Common myeloid progenitor, CD34-positive (primary cell): ENCODE measurements at regions not wholly inside any gene's neighbourhood (a gene's known extent, or its start where the extent isn't known, plus 50 kb on each side); places are given as distances from the start of the nearest gene placed in this dataset.

Source experiments
- CTCF ChIA-PET: fragments of 350-600 bp; sonication (Branson Sonifier 250); formaldehyde crosslinking; loops from one replicate; lab custom pipeline; 2021; ENCODE audit warnings: antibody characterized with exemption; lab: Charles Lee
- POLR2A ChIA-PET: fragments of 350-600 bp; sonication (Branson Sonifier 250); formaldehyde crosslinking; loops from one replicate; lab custom pipeline; 2021; ENCODE audit warnings: antibody characterized with exemption; lab: Charles Lee
- DNase-seq, 3 donors: peaks; one replicate each; pipeline versions ENCODE4 v3.0.0 to v3.0.0-alpha.2; 2013
- H3K27ac ChIP-seq, 2 experiments: 1 replicate in 1 of 2; 2 replicates in 1 of 2; pipeline ENCODE4 v1.7.0; 2013; ENCODE audit warnings: inconsistent platforms in 2 of 2, low read length in 2 of 2, mild to moderate bottlenecking in 2 of 2, low read depth in 1 of 2, moderate library complexity in 1 of 2; ENCODE audit not compliant: severe bottlenecking in 2 of 2, insufficient read depth in 1 of 2, poor library complexity in 1 of 2
- H3K27me3 ChIP-seq, 5 experiments: replicated peaks in 2 of 5; 1 replicate in 3 of 5; 2 replicates in 2 of 5; pipeline versions ENCODE4 v1.6.1 to v1.7.0; 2013; ENCODE audit warnings: low read length in 4 of 5, mild to moderate bottlenecking in 2 of 5, moderate library complexity in 2 of 5, inconsistent platforms in 1 of 5; ENCODE audit not compliant: insufficient read depth in 5 of 5, control insufficient read depth in 4 of 5
- H3K36me3 ChIP-seq, 4 experiments: 1 replicate in 2 of 4; 2 replicates in 2 of 4; pipeline versions ENCODE4 v1.6.1 to v1.7.0; 2013; ENCODE audit warnings: low read length in 3 of 4, control low read depth in 1 of 4, mild to moderate bottlenecking in 1 of 4; ENCODE audit not compliant: control insufficient read depth in 4 of 4, insufficient read depth in 4 of 4
- H3K4me1 ChIP-seq, 4 experiments: 1 replicate in 3 of 4; 2 replicates in 1 of 4; pipeline versions ENCODE4 v1.6.1 to v1.7.1; 2013; ENCODE audit warnings: low read length in 3 of 4, mild to moderate bottlenecking in 3 of 4, control low read depth in 1 of 4, inconsistent platforms in 1 of 4, moderate library complexity in 1 of 4; ENCODE audit not compliant: control insufficient read depth in 4 of 4, insufficient read depth in 4 of 4; ENCODE audit errors: control extremely low read depth in 1 of 4
- H3K4me3 ChIP-seq, 7 experiments: 1 replicate in 4 of 7; 2 replicates in 3 of 7; pipeline versions ENCODE4 v1.5.1 to v1.7.0; 2013; ENCODE audit warnings: mild to moderate bottlenecking in 7 of 7, low read length in 6 of 7, moderate library complexity in 6 of 7, inconsistent platforms in 2 of 7, low read depth in 2 of 7, control low read depth in 1 of 7; ENCODE audit not compliant: insufficient read depth in 4 of 7, control insufficient read depth in 1 of 7; ENCODE audit errors: extremely low read depth in 1 of 7
- H3K9me3 ChIP-seq, 5 experiments: 1 replicate in 4 of 5; 2 replicates in 1 of 5; pipeline versions ENCODE4 v1.6.1 to v1.7.1; 2013; ENCODE audit warnings: low read length in 4 of 5, mild to moderate bottlenecking in 2 of 5, inconsistent platforms in 1 of 5, low read depth in 1 of 5, moderate library complexity in 1 of 5; ENCODE audit not compliant: control insufficient read depth in 4 of 5, insufficient read depth in 2 of 5; ENCODE audit errors: control extremely low read depth in 1 of 5
- WGBS: methylation state at CpG from one replicate; pipeline ENCODE4 v1.1.5; 2013; ENCODE audit not compliant: insufficient coverage; 5-methylcytosine and 5-hydroxymethylcytosine counted together

DNA sequence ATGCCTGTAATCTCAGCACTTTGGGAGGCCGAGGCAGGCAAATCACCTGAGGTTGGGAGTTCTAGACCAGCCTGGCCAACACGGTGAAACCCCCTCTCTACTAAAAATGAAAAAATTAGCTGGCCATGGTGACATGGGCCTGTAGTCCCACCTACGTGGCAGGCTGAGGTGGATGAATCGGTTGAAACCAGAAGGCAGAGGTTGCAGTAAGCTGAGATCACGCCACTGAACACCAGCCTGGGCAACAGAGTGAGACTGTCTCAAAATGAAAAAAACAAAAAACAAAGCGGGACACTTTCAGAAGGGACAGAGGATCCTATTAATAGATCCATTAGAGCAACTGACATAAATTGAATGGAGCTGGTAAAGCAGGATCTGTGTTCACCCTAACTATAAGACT is 89.6 kb upstream of the SGCD start:
- Histone ChIP-seq H3K9me3 (no peaks in the 10 kb centered on the region), H3K27ac (no peak overlapping the region), H3K27me3 (no peaks in the 10 kb centered on the region), H3K4me3 (no peak overlapping the region), H3K4me1 (no peaks in the 10 kb centered on the region), H3K36me3 (no peaks in the 10 kb centered on the region)
- 85% methylated on average over 5 of the region's 6 CpGs for WGBS
- no peak for DNase-seq
- CTCF ChIA-PET, result no interaction called here
- POLR2A ChIA-PET, result no interaction called here

GRCh38 chr5:156239800-156240199 is 87.2 kb upstream of the SGCD start:
- Histone ChIP-seq H3K27me3 (no peaks in the 10 kb centered on the region), H3K4me3 (no peak overlapping the region), H3K4me1 (no peaks in the 10 kb centered on the region), H3K9me3 (no peaks in the 10 kb centered on the region), H3K27ac (no peak overlapping the region), H3K36me3 (no peaks in the 10 kb centered on the region)
- ChIA-PET POLR2A (no interaction called here), CTCF (no interaction called here)
- no peak for DNase-seq
- WGBS, result 100% methylated on average over 2 of the region's 2 CpGs

DNA sequence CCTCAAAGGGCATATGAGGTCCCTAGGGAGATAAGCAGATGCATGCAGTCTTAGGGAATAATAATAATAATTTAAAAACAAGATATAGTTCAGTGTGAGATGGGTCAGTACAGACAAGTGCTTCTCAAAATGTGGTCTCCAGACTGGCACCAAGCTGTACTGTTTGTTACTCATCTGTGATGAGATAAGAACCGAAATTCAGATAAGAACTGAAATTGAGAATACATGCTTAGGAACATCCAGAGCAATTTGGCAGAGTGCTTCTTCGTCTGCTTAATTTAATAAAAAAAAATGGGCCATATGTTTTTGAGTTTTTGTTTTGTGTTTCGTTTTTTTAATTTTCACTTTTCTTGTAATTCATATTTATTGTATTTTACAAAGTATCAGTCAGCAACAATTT is 86.5 kb upstream of the SGCD start:
- Histone ChIP-seq H3K36me3 (no peaks in the 10 kb centered on the region), H3K27ac (no peak overlapping the region), H3K9me3 (no peaks in the 10 kb centered on the region), H3K4me1 (no peaks in the 10 kb centered on the region), H3K4me3 (no peak overlapping the region), H3K27me3 (no peaks in the 10 kb centered on the region)
- ChIA-PET CTCF (no interaction called here), POLR2A (no interaction called here)
- WGBS, result 69% methylated on average over 1 of the region's 3 CpGs
- DNase-seq, result no peak

DNA sequence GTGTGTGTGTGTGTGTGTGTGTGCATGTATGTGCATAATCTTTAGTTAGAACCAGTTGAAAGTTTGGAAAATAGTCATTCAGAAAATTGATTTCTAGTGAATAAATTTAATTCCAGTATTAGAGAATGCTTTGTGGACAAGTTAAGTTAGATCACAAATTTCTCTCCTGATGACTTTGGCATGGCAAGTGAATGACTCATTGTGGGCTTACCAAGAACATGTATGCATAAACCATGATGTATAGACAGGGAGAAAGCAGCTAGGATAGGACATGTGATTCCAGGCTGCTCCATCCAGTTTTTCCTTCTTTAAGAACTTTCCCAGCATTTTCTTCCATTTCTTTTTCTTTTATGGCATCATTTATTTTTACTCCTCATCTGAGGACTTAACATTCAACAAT is 85.7 kb upstream of the SGCD start:
- Histone ChIP-seq H3K27ac (no peak overlapping the region), H3K9me3 (no peaks in the 10 kb centered on the region), H3K27me3 (no peaks in the 10 kb centered on the region), H3K4me1 (no peaks in the 10 kb centered on the region), H3K36me3 (no peaks in the 10 kb centered on the region), H3K4me3 (no peak overlapping the region)
- CTCF ChIA-PET, result no interaction called here
- DNase-seq, result no peak
- POLR2A ChIA-PET, result no interaction called here

DNA sequence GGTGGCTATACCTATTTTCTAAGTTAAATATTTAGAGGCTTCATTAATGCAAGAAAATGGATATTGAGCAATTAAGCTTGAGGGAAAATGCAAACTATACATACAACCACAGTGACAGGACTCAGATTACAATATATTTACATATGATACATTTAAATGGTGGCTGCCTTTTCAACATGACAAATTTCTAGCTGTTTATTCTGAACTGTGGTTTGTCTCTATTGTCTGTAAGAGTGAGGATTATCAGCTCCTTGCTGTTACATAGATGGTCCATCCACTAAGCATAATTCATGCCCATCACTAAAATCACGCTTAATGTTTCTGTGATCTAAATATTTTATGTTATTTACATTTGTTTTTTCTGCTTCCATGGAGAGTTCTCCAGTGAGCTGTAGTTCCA is 81.1 kb upstream of the SGCD start:
- CTCF ChIA-PET, result no interaction called here
- WGBS, result no CpG with 5 or more reads among the region's 1 CpG
- no peak for DNase-seq

GRCh38 chr5:156251076-156251475 is 75.9 kb upstream of the SGCD start:
- Histone ChIP-seq H3K9me3 (no peaks in the 10 kb centered on the region), H3K4me1 (no peaks in the 10 kb centered on the region), H3K36me3 (no peaks in the 10 kb centered on the region), H3K4me3 (no peak overlapping the region), H3K27me3 (no peaks in the 10 kb centered on the region), H3K27ac (no peak overlapping the region)
- no CpG with 5 or more reads among the region's 1 CpG for WGBS
- ChIA-PET CTCF (no interaction called here), POLR2A (no interaction called here)
- DNase-seq, result no peak

More for the DNA sequence above, 81.1 kb upstream of the SGCD start:
- no peaks in the 10 kb centered on the region for H3K27me3 ChIP-seq
- H3K4me3 ChIP-seq, result no peak overlapping the region
- no peaks in the 10 kb centered on the region for H3K9me3 ChIP-seq
- POLR2A ChIA-PET, result no interaction called here
- no peaks in the 10 kb centered on the region for H3K36me3 ChIP-seq
- no peak overlapping the region for H3K27ac ChIP-seq
- no peaks in the 10 kb centered on the region for H3K4me1 ChIP-seq

- no peak overlapping the region for H3K4me3 ChIP-seq
- H3K36me3 ChIP-seq, result no peaks in the 10 kb centered on the region
- WGBS, result 100% methylated on average over 1 of the region's 3 CpGs
- H3K27me3 ChIP-seq, result no peaks in the 10 kb centered on the region
- H3K9me3 ChIP-seq, result no peaks in the 10 kb centered on the region
- POLR2A ChIA-PET, result no interaction called here
- CTCF ChIA-PET, result no interaction called here
- no peak overlapping the region for H3K27ac ChIP-seq
- no peaks in the 10 kb centered on the region for H3K4me1 ChIP-seq
- no peak for DNase-seq
Measured at GRCh38 chr5:156253130-156253529, 73.8 kb upstream of the SGCD start.
